Head of caudate nucleus (tissue), 42 donors: ENCODE measurements at regions not wholly inside any gene's neighbourhood (a gene's known extent, or its start where the extent isn't known, plus 50 kb on each side); places are given as distances from the start of the nearest gene placed in this dataset.
A peak's percentile ranks its signal among the peaks of the same experiment; 100 is the strongest.

Source experiments
- DNase-seq, 42 donors: peaks; one replicate each; pipeline versions ENCODE4 v3.0.0 to v3.0.0-alpha.2; 2020 to 2021; ENCODE audit warnings: mixed read lengths in 7 of 42
- intact Hi-C: fragments of 100-400 bp; cut with DNase I; formaldehyde crosslinking; loops from one replicate; pipeline ENCODE4 v1.15.0; 2022

DNA sequence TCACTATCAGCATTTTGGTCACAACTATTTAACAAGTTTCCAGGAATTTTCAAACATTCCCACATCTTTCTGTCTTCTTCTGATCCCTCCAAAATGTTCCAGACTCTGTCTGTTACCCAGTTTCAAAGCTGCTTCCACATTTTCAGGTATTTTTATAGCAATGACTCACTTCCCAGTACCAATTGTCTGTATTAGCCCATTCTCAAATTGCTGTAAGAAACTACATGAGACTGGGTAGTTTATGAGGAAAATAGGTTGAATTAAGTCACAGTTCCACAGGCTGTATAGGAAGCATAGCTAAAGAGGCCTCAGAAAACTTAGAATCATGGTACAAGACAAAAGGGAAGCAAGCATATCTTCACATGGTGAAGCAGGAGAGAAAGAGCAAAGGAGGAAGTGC, 475.0 kb upstream of the PCDH7 start:
- intact Hi-C loops = no loop called here
- no peak for DNase-seq

DNA sequence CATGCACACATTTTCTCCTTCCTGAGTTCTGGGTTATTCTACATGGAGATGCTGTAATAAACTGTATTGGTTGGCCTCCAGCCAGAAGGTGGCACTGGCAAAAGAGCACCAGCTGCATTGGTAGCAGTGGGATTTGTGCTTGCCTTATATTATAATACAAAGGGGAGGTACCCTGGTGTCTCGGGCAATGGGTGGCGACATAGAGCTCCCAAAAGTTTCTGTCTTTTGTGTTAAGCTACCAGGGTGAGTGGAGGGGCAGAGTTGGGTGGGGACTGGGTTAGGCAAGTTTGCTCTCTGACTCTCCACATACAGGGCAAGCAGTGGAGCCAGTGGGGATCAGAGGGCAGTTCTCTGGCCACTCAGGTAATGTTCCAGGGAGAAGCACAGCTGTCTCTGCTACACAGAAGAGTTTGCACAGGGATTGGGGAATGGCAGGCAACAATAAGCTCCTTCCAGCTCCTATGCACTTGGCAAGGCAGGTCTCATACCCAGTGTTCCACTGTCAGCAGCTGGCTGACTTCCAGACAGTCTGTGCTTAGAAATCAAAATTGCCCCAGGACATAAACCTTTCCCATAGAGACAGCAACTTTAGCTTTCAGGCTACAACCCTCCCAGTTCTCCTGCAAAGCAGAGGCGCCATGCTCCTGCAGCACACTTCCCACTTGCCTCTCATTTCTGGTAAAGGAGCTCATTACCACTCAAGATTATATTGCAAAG, 463.9 kb upstream of the PCDH7 start:
- no peak for DNase-seq
- intact Hi-C loops = no loop called here

DNA sequence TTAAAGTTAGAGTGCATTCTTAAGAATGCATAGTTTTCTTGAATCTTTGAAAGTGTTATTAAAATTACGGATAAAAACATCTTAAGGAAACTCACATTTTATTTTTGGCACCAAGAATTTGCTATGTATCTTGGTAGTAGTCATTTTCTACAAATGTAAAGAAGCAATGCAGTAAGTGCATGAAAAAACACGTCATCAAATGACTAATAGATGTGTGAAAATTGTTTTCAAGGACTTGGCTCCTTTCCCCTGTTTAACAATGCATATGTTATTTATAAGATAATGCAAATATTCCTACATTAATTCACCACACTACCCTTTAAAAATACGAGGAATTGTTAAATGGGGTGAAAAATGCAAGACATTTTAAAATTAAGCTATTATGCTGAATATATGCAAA, 461.2 kb upstream of the PCDH7 start:
- no peak for DNase-seq
- intact Hi-C loops = no loop called here

DNA sequence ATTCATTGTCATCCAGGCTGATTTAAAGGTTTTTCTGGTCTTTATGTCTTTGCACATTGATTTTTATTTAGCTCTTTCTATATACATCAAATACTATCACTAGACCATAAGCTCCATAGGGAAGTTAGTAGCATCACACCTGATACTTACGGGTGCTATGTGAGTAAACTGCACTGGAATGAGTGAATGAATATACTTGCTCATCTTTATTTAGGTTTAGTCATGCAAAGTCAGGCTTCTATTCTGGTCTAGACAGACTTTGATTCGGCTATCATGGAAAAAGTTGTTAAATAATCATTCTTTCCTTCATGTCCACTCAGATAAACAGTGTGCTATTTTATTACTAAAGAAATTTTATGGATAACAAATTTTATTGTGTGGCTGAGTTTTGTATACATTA, 457.8 kb upstream of the PCDH7 start:
- DNase-seq = no peak
- intact Hi-C loops = no loop called here

DNA sequence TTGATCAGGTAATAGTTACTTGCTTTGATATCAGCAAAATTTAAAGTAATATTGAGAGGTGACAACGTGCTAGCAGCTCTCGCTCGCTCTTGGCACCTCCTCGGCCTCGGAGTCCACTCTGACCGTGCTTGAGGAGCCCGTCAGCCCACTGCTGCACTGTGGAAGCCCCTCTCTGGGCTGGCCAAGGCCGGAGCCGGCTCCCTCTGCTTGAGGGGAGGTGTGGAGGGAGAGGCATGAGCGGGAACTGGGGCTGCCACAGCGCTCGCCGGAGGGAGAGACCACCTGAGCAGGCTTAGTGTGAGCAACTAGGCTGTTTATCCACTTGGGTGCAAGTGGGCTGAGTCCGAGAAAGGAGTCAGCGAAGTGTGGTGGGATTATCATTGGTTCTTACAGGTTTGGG, 455.7 kb upstream of the PCDH7 start:
- no peak for DNase-seq
- intact Hi-C loops = no loop called here

DNA sequence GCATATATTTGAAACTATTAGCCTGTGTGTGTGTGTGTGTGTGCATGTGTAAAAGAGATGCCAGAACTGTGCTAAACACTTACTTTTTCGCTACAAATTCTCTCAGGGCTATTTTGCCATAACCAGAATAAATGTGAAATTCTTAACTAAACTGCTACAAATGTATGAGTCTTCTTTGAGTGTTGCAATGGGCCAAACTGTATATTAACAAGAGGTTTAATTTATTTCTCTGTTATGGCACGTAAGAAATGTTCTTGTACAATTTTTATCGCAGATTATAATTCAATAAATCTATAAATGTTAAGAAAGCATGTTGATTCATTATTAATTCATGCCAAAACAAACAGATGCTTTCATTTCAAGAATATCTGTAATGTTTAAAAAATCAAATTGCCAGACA, 454.5 kb upstream of the PCDH7 start:
- no peak for DNase-seq
- intact Hi-C loops = no loop called here

DNA sequence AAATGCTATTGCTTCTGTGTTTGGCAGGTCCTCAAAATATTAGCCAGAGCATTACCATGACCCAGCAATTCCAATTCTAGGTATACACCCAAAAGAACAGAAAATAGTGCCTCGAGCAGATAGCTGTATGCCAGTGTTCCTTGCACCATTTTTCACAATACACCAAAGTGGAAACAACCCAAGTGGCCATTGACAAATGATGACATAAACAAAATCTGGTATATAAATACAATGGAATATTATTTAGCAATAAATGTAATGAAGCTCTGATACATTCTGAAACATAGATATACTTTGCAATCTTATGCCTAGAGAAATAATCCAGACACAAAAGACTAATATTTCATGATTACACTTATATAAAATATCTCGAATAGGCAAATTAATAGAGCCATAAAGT, 451.8 kb upstream of the PCDH7 start:
- intact Hi-C loops = no loop called here
- DNase-seq = no peak

DNA sequence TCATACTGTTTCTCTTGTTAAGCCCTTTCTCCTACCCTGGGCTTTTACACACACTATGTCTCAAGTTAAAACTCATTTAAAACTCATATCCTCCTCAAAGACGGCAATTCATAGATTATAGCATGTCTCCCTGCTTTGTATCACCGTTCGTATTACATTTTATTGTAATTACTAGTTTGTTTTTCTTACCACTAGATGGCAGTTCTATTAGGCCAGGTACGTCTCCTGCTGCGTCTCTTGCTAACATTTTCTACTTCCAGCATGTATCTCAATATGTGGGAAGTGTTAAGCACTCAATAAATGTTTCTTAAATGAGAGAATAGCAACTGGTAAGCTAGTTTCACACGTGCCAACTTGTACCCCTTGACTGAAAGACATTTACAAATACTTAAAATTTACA, 450.3 kb upstream of the PCDH7 start:
- DNase-seq = no peak
- intact Hi-C loops = no loop called here

DNA sequence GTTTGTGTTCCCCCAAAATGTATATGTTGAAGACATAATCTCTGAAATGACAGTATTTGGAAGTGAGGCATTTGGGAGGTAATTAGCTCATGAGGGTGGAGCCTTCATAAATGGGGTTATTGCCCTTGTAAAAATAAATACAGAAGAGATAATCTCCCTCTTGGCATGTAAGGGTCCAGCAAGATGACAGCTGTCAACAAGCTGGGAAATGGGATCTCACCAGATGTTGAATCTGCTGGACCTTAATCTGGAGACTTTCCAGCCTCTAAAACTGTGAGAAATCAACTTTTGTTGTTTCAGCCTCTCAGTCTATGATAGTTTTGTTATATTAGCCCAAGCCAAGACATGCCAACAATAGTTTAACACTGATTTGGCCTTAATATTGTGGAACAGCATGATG, 438.2 kb upstream of the PCDH7 start:
- intact Hi-C loops = no loop called here
- no peak for DNase-seq

DNA sequence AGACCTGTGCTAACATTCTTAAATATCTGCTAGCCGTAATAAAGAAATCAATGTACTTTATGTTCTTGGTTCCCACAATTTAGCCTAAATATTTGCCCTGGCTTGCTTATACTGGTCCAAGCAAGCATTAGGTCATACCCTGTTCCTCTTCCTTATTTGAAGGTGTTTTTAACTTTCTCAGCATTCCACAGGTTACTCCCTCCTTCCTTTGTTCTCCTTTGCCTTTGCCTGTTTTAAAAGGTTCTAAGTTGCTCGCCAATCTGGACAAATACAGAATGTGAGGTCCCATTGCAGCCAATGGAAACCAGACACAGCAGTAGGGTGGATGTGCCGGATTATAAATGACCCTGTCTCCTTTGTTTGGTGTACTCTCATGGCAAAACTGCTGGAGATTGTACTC, 436.8 kb upstream of the PCDH7 start:
- intact Hi-C loops = no loop called here
- no peak for DNase-seq

DNA sequence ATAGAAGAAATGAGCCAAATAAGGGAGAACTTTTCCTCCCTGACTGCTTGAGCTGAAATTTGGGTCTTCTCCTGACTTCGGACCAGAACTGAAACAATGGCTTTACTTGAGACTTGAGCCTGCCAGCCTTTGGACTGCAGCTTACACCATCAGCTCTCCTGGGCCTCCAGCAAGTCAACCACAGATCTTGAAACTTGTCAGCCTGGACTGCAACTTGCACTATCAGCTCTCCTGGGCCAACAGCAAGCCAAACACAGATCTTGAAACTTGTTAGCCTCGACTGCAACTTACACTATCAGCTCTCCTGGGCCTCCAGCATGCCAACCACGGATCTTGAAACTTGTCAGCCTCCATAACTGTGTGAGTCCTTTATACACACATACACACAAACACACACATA, 425.9 kb upstream of the PCDH7 start:
- intact Hi-C loops = no loop called here
- DNase-seq = no peak

DNA sequence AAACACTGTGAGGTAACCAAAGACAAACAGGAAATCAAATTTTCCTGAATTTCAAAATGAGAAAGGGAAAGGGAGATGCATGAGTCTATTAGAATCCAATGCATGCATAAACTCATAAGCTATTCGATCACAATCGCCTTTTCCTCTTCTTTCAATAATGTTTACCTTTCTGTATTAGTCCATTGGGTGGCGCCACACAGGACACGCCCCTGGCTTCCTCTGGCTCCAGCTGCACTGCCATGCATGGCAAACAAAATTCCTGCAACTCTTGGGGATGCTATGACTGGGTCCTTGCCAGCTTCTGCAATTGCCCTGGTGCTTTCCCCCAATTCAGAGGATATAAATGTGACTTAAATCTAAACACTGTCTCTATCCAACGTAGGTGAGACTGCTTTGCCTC, 424.5 kb upstream of the PCDH7 start:
- intact Hi-C loops = no loop called here
- DNase-seq = no peak

DNA sequence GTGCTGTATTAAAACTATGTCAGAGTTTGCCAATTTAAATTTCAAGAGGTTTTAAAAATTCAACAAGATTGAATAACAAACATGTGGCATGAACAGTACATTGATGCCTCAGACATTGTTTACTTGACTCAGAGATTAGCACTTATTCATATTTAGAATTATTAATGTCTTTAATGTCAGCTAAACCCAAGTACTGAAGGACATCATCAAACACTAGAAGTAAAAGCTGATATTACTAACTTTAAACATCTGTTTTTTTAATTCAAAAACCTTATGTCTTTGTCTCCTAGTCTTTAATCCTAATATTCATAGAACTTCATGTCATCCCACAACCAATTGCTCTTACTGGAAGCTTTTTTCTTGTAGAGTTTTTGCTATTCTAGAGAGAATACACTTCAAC, 406.2 kb upstream of the PCDH7 start:
- intact Hi-C loops = no loop called here
- DNase-seq = no peak

DNA sequence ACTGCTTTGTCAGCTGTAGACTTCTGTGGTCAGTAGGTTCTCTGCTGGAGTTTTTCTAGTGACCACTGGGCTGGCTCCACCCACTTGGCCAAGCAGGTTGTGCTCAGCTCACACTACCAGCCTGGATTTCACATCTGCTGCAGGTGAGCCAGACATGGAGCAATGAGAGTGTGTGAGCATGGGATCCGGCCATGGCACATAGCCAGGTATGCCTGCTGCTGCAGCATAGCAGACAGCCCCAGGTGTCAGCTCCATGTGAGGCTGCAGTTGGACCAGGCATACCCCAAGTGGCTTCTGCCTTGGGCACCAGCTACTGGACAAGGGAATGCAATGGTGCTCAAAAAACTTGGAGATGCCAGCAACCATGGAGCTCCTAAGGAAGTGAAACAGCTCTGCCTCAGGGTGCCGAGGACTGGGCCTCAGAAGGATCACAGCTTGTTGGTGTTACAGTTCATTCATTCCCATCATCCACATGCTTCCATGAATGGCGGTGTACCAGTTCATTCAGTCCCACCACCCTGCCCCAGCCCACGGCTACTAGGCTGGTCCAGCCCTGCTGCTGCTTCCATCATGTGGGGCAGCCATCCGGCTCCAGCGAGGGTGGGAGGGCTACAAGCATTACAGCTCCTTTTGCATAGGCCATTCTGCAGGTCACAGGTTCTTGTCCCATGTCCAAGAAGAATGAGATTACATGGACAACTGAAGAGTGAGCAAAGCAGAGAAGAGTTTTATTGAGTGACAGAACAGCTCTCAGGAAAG, 389.1 kb upstream of the PCDH7 start:
- no peak for DNase-seq
- intact Hi-C loops = no loop called here

DNA sequence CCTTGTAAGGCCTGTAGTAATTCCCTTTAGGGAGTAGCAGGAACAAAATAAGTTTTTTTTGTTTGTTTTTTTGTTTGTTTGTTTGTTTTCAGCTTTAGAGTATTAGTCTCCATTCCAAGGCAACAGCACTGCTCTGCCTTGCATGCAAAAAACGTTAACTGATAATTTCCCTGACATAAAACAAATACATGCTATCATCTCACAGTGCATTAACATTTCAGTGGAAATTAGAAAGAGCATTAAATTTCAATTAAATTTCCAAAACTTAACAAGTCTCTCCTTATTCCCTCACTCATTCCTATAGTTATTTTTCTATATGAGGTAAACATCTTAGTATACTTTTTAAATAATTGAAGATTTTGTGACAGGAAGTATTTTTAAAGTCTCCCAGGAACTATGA, 378.4 kb upstream of the PCDH7 start:
- no peak for DNase-seq
- intact Hi-C loops = no loop called here

DNA sequence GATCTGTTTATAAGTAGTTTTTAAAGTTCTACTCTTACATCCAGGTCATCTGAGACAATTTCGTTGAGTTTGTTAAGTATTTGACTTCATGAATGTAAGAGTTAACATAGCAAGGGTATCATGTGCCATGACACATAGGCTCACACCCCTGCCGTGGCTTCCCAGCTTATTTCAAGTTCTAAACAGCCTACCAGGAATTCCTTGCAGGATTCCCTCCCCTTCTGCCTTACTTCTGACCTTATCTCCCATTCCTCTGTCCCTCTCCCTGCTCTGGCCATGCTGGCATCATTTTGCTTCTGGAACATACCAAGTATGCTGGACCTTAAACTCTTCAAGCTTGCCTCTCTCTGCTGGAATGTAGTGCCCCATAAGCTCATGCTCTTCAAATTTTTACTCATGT, 369.9 kb upstream of the PCDH7 start:
- intact Hi-C loops = no loop called here
- no peak for DNase-seq

DNA sequence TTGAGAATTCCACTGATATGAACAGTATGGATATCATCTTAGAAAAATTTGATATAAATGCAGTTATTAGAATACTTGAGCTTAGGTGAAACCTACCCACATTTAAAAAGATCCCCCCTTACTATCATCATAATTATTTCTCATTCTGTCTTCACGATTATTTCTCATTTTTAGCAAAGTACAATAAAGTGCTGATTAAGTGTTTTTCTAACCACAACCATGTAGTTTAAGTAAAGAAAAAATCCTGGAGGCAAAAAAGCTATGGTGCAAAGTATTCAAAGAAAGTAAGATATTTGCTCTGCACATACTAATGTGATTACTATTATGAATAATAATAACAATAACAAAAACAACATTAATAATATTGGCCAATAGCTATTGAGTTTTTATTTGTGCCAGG, 365.6 kb upstream of the PCDH7 start:
- DNase-seq = no peak
- intact Hi-C loops = no loop called here

DNA sequence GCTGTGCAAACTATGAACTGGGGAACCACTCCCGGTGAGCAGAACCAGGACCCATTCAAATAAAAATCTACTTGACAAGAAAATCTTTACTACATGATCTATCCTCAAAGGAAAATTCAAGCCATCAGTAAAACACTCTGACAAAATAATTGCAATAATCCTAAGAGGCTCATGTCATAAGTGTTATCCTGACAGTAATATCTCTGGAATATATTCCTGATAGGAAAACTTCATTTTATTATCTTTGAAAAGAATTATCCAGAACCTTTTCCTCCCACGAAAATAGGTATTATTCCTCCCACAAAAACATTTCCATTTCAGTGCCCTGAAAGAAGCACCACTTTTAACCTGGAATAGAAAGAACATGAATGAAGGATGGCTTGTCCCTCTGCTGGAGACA, 357.7 kb upstream of the PCDH7 start:
- no peak for DNase-seq
- intact Hi-C loops = no loop called here

DNA sequence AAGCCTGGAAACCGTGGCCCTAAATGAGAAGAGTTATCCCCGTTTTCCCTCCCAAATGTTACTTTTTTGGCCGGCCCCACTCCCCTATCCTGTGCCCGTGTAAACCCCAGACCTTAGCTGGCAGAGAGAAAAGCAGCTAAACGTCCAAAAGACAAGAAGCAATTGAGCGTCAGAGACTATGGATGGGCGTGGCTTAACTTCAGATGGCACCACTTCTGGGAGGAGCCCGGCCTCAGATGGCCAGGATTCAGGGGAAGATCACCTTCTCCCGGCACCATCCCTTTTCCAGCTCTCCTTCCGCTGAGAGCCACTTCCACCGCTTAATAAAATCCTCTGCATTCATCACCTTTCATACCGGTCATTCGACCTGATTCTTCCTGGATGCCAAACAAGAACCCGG, 350.1 kb upstream of the PCDH7 start:
- no peak for DNase-seq
- intact Hi-C loops = no loop called here

DNA sequence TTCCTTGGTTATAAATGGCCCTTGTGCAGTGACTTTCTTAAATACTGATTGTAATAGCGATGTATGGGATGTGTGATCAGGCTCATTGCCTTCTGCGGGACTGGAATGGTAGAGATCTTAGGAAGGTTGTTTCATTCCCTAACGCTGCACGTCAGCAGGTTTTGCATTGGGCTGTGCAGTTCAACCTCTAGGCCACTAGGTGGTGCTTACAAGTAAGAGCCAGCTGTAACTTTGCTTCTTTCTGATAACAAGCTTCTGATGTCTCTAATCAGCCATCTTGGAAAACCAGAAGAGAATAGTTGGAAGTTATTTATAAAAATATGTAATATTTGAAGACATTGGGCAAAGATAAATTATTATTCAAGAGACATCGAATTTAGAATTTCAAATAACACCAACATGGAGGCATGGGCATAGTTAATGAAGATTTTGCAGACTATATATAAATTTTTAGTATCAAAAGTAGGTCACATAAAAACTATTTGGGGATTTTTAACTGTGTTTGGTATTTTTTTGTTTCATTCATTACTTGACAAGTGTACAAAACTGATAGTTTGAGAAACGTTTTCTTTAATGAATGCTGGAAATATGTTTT, 339.7 kb upstream of the PCDH7 start:
- DNase-seq = peak in 5 of 42 donors; percentile 3 to 31 (median 19)
- intact Hi-C loops = no loop called here

DNA sequence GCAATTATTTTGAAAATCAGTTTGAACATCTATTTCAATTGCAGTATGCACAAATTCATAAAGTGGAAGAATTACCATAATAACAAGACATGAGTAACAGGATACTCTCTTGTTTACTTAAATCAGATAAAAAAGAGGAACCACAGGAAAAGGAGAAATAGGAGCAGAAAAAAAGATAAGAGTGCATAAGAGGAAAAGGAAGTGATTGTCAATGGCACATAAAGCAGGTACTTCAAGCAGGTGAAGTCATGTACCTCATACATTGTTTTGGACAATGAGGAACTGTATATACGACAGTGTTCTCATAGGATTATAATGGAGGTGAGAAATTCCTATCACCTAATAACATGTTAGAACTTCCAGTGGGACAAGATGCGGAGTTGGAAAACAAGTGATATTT, 334.5 kb upstream of the PCDH7 start:
- intact Hi-C loops = no loop called here
- no peak for DNase-seq
